ENCODE measurements at regions not wholly inside any gene's neighbourhood (a gene's known extent, or its start where the extent isn't known, plus 50 kb on each side); places are given as distances from the start of the nearest gene placed in this dataset.
A peak's percentile ranks its signal among the peaks of the same experiment; 100 is the strongest.

DNA sequence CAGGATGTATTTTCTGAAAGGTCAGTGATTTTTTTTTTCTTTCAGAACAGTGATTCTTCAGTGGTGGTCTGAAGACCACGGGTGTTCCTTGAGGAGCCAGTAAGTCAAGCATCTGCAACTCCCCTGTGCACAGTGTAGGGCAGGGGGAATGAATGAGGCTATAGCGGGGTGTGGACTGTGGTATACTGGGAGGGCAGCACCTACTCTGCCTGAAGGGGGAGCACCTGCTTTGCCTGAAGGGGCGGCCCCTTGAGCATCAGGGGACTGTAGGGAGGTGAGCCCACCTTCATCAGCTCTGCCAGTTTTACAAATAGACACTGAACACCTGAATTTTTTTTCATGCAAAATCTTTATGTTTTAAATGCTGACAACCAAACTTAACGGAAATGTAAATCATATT lies 77.5 kb upstream of the RIPOR2 start:
- no peak for DNase-seq
- in situ Hi-C loops (cut with HindIII; ENCODE audit: low pct_ligation_motif_present, low sequenced_read_pairs) = no loop called here
- TF ChIP-seq, protein P1, sequence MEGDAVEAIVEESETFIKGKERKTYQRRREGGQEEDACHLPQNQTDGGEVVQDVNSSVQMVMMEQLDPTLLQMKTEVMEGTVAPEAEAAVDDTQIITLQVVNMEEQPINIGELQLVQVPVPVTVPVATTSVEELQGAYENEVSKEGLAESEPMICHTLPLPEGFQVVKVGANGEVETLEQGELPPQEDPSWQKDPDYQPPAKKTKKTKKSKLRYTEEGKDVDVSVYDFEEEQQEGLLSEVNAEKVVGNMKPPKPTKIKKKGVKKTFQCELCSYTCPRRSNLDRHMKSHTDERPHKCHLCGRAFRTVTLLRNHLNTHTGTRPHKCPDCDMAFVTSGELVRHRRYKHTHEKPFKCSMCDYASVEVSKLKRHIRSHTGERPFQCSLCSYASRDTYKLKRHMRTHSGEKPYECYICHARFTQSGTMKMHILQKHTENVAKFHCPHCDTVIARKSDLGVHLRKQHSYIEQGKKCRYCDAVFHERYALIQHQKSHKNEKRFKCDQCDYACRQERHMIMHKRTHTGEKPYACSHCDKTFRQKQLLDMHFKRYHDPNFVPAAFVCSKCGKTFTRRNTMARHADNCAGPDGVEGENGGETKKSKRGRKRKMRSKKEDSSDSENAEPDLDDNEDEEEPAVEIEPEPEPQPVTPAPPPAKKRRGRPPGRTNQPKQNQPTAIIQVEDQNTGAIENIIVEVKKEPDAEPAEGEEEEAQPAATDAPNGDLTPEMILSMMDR (IDR thresholded peaks at IDR 0.05; ENCODE audit: low read depth, low read length, missing control alignments) = peak; percentile 50

DNA sequence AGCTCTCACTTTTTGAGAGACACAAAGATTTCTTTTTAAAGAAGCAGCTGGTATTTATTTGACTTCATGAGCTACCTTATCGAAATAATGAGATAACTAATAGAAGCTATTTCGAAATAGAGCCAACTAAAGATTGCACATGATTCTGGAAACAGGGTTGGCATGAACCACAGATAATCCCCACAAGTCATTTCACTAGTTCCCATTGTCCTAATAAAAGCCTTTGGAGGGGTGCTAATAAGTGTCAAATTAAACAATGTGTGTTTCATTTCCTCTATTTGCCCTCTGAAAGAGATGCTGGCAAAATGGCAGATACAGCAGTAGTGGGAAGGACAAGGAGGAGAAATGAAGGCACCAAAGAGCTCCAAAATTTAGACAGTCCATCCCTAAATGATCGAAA lies 78.6 kb upstream of the RIPOR2 start:
- H3K27ac ChIP-seq = no peak overlapping the region

More for the DNA sequence above, 77.5 kb upstream of the RIPOR2 start:
- no peaks in the 10 kb centered on the region for H3K27me3 ChIP-seq (replicated peaks)
- no peak overlapping the region for H3K4me3 ChIP-seq (ENCODE audit: low read depth, low read length)
- no peaks in the 10 kb centered on the region for H3K36me3 ChIP-seq (replicated peaks)
- peak overlapping the region; percentile 4 for H3K27ac ChIP-seq

DNA sequence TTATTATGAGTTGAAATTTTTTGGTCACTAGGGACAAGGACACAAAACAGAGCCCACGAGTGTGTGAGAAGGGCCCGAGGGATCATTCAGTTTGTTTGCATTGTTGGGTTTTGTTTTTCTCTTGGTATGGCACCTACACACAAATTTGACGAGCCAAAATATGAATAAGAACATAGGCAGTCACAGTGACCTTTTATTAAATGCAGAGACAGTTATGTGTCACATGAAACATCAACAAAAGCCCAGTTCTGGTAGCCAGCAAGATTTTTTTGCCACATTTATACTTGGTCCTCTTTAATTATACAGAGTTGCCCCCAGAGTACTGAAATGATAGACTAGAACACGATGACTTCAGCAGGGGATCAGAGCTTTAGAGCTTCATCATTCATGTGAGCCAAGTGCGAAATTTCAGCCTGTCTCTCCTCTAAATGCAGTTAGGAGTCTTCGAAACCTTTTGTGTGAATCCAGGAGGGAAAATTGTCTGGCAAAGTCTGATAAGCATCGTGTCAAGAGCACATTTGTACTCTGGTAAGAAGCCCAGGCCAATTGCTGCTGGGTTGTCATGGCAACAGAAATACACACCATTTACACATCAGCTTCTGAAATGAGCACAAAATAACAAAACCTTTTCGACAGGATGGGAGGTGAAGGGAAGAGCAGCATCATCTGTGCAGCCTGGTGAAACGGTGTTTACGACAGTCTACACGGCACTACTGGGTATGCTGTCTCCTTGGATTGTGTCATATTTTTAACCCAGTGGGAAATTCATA lies 79.2 kb upstream of the RIPOR2 start:
- H3K4me3 ChIP-seq (ENCODE audit: low read depth, low read length) = no peak overlapping the region
- H3K36me3 ChIP-seq (replicated peaks) = no peaks in the 10 kb centered on the region
- TF ChIP-seq, protein P1 (IDR thresholded peaks at IDR 0.05; ENCODE audit: low read depth, low read length, missing control alignments) = no peak
- in situ Hi-C loops (cut with HindIII; ENCODE audit: low pct_ligation_motif_present, low sequenced_read_pairs) = no loop called here
- H3K27ac ChIP-seq = no peak overlapping the region
- no peaks in the 10 kb centered on the region for H3K27me3 ChIP-seq (replicated peaks)
- DNase-seq = peak; percentile 77

More for the DNA sequence above, 78.6 kb upstream of the RIPOR2 start:
- Histone ChIP-seq H3K27me3 (replicated peaks) (no peaks in the 10 kb centered on the region), H3K36me3 (replicated peaks) (no peaks in the 10 kb centered on the region), H3K4me3 (ENCODE audit: low read depth, low read length) (no peak overlapping the region)
- TF ChIP-seq, protein P1 (IDR thresholded peaks at IDR 0.05; ENCODE audit: low read depth, low read length, missing control alignments) = no peak
- in situ Hi-C loops (cut with HindIII; ENCODE audit: low pct_ligation_motif_present, low sequenced_read_pairs) = no loop called here
- DNase-seq = no peak

DNA sequence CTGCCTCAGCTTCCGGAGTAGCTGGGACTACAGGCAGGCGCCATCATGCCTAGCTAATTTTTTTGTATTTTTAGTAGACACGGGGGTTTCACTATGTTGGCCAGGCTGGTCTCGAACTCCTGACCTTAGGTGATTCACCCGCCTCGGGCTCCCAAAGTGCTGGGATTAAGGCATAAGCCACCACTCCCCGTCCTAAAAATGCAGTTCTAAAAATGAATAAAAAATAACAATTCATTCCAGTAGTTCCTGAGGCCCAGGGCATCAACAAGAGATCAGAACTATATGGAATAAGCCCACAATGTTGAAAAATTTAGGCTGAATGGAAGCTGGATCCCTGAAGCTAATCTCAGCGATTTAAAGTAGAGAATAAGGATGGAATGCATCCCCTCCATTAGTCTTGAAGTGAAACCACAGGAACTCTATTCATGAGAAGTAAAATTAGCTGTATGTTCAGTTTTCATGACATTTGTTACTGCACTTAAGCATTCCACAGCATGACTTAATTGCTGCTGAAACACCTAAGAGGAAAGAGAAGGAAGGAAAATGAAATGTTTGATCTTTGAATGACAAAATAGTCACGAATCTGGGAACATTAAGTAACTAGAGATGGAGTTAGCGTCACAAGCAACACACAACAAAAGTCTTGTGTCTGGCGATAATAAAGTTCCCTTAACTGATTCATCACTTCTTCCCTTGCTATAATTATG lies 80.4 kb upstream of the RIPOR2 start:
- Histone ChIP-seq H3K36me3 (replicated peaks) (no peaks in the 10 kb centered on the region), H3K27me3 (replicated peaks) (no peaks in the 10 kb centered on the region), H3K27ac (no peak overlapping the region), H3K4me3 (ENCODE audit: low read depth, low read length) (no peak overlapping the region)
- in situ Hi-C loops (cut with HindIII; ENCODE audit: low pct_ligation_motif_present, low sequenced_read_pairs) = no loop called here
- no peak for DNase-seq
- TF ChIP-seq, protein P1 (IDR thresholded peaks at IDR 0.05; ENCODE audit: low read depth, low read length, missing control alignments) = no peak

DNA sequence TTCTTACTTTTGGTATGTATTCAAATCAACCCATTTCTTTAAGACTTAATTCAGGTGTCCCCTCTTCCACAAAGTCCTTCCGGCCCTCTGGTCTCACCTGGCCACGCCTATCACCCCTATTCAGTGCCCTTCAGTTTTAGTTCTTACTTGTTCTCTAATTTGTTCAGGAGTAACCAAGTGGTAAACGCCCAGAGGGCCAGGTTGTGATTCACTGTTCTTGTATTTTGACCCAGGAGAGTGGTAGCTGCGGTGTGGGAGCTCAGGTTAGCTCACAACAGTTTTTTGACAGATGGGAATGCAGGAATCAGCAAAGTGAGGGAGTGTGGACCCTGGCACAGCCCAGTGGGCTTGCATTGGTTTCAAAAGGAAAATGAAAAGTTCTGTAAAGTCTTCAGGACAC lies 81.7 kb upstream of the RIPOR2 start:
- no peaks in the 10 kb centered on the region for H3K27me3 ChIP-seq (replicated peaks)
- DNase-seq = no peak
- no peak overlapping the region for H3K4me3 ChIP-seq (ENCODE audit: low read depth, low read length)
- TF ChIP-seq, protein P1 (IDR thresholded peaks at IDR 0.05; ENCODE audit: low read depth, low read length, missing control alignments) = no peak
- no peaks in the 10 kb centered on the region for H3K36me3 ChIP-seq (replicated peaks)
- H3K27ac ChIP-seq = no peak overlapping the region
- in situ Hi-C loops (cut with HindIII; ENCODE audit: low pct_ligation_motif_present, low sequenced_read_pairs) = no loop called here
